Endothelial cell of umbilical vein (primary cell): ENCODE measurements at regions not wholly inside any gene's neighbourhood (a gene's known extent, or its start where the extent isn't known, plus 50 kb on each side); places are given as distances from the start of the nearest gene placed in this dataset.

ENCODE experiments used
- CTCF ChIP-seq, 2 donors: IDR thresholded peaks; 1 replicate in 1 of 2; 2 replicates in 1 of 2; pipeline ENCODE4 v1.5.1; 2011; ENCODE audit warnings: low read length in 2 of 2, mild to moderate bottlenecking in 2 of 2, moderate library complexity in 2 of 2, control low read depth in 1 of 2, inconsistent platforms in 1 of 2, low read depth in 1 of 2; ENCODE audit not compliant: insufficient read depth in 1 of 2; ENCODE audit errors: extremely low read depth in 1 of 2
- EZH2 ChIP-seq: IDR thresholded peaks from 2 replicates; pipeline ENCODE4 v1.6.1; 2012; ENCODE audit warnings: borderline replicate concordance, low read depth, mild to moderate bottlenecking, moderate library complexity, low read length, inconsistent platforms; ENCODE audit not compliant: severe bottlenecking
- GATA2 ChIP-seq: IDR thresholded peaks from 2 replicates; pipeline ENCODE4 v1.7.0; 2011; ENCODE audit warnings: low read depth, mild to moderate bottlenecking, moderate library complexity, mixed read lengths, low read length; ENCODE audit not compliant: insufficient read length, insufficient read depth
- JUN ChIP-seq: IDR thresholded peaks from 2 replicates; pipeline ENCODE4 v1.6.1; 2011; ENCODE audit warnings: borderline replicate concordance, low read depth; ENCODE audit not compliant: insufficient read length, insufficient read depth
- MAX ChIP-seq: IDR thresholded peaks from 2 replicates; pipeline ENCODE4 v1.6.1; 2011; ENCODE audit not compliant: insufficient read depth, insufficient read length
- MYC ChIP-seq: IDR thresholded peaks from one replicate; pipeline ENCODE4 v1.6.1; 2011; ENCODE audit warnings: mild to moderate bottlenecking, low read depth, low read length
- POLR2A ChIP-seq: IDR thresholded peaks from 2 replicates; pipeline ENCODE4 v1.6.1; 2012; ENCODE audit warnings: low read depth, mild to moderate bottlenecking, control low read depth, low read length
- POLR2AphosphoS5 ChIP-seq: IDR thresholded peaks from 2 replicates; pipeline ENCODE4 v1.6.1; 2012; ENCODE audit warnings: low read depth, mild to moderate bottlenecking, control low read depth, low read length, moderate library complexity; ENCODE audit not compliant: insufficient read depth

GRCh38 chrX:113950081-113950678 is 633.7 kb upstream of the HTR2C start:
- no peak for TF ChIP-seq POLR2AphosphoS5
- TF ChIP-seq MAX = no peak
- TF ChIP-seq CTCF (IDR thresholded peaks at IDR 0.05; ENCODE audit: extremely low read depth in 1 of 2, insufficient read depth in 1 of 2, low read depth in 1 of 2, low read length in 2 of 2) = no peak
- no peak for TF ChIP-seq POLR2A
- TF ChIP-seq EZH2 = no peak
- TF ChIP-seq JUN = no peak
- no peak for TF ChIP-seq GATA2
- no peak for TF ChIP-seq MYC
